Uterus (tissue), 3 donors: ENCODE measurements at regions not wholly inside any gene's neighbourhood (a gene's known extent, or its start where the extent isn't known, plus 50 kb on each side); places are given as distances from the start of the nearest gene placed in this dataset.

Source experiments
- DNase-seq, 2 donors: peaks; one replicate each; pipeline ENCODE4 v3.0.0-alpha.2; 2019 to 2020
- H3K27ac ChIP-seq, 2 donors: fragments of 200-600 bp; sonication (generic); 1 replicate in 1 of 2; 2 replicates in 1 of 2; pipeline ENCODE4 v1.5.1; 2016 to 2018
- H3K27me3 ChIP-seq, 2 donors: fragments of 200-600 bp; sonication (generic); one replicate each; pipeline ENCODE4 v1.5.1; 2018 to 2019; ENCODE audit warnings: control low read depth in 1 of 2
- H3K36me3 ChIP-seq, 2 donors: fragments of 200-600 bp; sonication (generic); one replicate each; pipeline ENCODE4 v1.5.1; 2019; ENCODE audit warnings: control low read depth in 1 of 2
- H3K4me1 ChIP-seq, 2 donors: fragments of 200-600 bp; sonication (generic); one replicate each; pipeline ENCODE4 v1.5.1; 2018 to 2019; ENCODE audit warnings: control low read depth in 1 of 2
- H3K4me3 ChIP-seq, 2 donors: fragments of 200-600 bp; sonication (generic); 1 replicate in 1 of 2; 2 replicates in 1 of 2; pipeline ENCODE4 v1.5.1; 2018 to 2019; ENCODE audit warnings: mild to moderate bottlenecking in 1 of 2
- H3K9me3 ChIP-seq, 2 donors: fragments of 200-600 bp; sonication (generic); one replicate each; pipeline ENCODE4 v1.5.1; 2019; ENCODE audit warnings: control low read depth in 1 of 2
- POLR2A ChIP-seq, 2 donors: fragments of 450-650 bp; IDR thresholded peaks; one replicate each; pipeline ENCODE4 v1.6.1; 2016; ENCODE audit warnings: antibody characterized with exemption in 2 of 2, mild to moderate bottlenecking in 1 of 2, moderate library complexity in 1 of 2
- intact Hi-C: fragments of 100-400 bp; cut with DNase I; formaldehyde crosslinking; loops from one replicate; pipeline ENCODE4 v1.15.1; 2023; ENCODE audit warnings: low total_unique reads
- TF ChIP-seq, protein P1 (sequence below), 4 experiments: fragments of 200-600 bp in 2 of 4; fragments of 450-650 bp in 2 of 4; sonication (generic) in 2 of 4; IDR thresholded peaks; one replicate each; pipeline ENCODE4 v1.5.1; 2016 to 2019; ENCODE audit warnings: antibody characterized with exemption in 4 of 4, mild to moderate bottlenecking in 2 of 4, moderate library complexity in 1 of 4
- donor health status: DM: yes; HTN: yes; CAD: no.

DNA sequence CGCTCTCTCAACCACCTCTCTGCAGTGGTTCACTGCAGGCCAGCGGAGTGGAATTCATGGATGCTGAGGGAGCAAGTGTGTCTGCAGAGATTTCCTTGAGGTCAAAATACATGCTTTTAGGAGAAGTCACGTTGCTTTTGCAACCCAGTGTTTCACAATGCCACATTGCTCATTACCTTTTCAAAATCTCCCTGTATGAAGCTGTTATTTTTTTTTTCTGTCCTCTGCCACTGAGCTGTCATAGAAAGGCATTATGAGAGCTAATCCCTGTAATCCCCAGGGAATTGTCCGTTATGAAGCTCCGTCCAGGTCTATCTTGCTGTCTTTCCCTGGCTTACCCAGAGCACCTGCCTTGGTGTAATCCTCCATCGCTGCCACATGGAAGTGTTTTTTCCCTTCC is 60.5 kb upstream of the SLC22A23 start:
- DNase-seq = no peak
- intact Hi-C loops = no loop called here
- no peak overlapping the region for H3K4me3 ChIP-seq
- no peak overlapping the region for H3K27ac ChIP-seq
- H3K9me3 ChIP-seq = no peaks in the 10 kb centered on the region
- H3K27me3 ChIP-seq = no peaks in the 10 kb centered on the region
- no peaks in the 10 kb centered on the region for H3K4me1 ChIP-seq
- no peak for TF ChIP-seq POLR2A (IDR thresholded peaks at IDR 0.05)
- TF ChIP-seq, protein P1, sequence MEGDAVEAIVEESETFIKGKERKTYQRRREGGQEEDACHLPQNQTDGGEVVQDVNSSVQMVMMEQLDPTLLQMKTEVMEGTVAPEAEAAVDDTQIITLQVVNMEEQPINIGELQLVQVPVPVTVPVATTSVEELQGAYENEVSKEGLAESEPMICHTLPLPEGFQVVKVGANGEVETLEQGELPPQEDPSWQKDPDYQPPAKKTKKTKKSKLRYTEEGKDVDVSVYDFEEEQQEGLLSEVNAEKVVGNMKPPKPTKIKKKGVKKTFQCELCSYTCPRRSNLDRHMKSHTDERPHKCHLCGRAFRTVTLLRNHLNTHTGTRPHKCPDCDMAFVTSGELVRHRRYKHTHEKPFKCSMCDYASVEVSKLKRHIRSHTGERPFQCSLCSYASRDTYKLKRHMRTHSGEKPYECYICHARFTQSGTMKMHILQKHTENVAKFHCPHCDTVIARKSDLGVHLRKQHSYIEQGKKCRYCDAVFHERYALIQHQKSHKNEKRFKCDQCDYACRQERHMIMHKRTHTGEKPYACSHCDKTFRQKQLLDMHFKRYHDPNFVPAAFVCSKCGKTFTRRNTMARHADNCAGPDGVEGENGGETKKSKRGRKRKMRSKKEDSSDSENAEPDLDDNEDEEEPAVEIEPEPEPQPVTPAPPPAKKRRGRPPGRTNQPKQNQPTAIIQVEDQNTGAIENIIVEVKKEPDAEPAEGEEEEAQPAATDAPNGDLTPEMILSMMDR (IDR thresholded peaks at IDR 0.05) = no peak
- H3K36me3 ChIP-seq = no peaks in the 10 kb centered on the region

DNA sequence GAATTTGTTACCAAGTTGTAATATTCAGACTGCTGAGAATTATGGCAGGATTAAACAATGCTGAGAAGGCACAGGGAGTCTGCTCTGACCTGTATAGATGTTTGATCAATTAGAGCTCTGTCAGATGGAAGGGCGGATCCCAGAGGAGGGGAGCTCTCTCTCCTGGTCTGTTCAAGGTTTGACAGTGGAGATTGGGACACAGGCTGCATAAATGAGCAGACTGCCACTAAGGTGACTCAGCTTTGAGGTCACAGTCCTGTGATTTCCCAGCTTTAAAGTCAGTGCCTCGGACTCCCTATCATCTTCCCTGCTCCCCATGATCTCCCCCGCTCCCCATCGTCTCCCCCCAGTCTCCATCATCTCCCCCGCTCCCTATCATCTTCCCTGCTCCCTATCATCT is 59.2 kb upstream of the SLC22A23 start:
- DNase-seq = no peak
- no peak overlapping the region for H3K4me3 ChIP-seq
- no peaks in the 10 kb centered on the region for H3K9me3 ChIP-seq
- no peaks in the 10 kb centered on the region for H3K36me3 ChIP-seq
- TF ChIP-seq, protein P1 (IDR thresholded peaks at IDR 0.05) = no peak
- TF ChIP-seq POLR2A (IDR thresholded peaks at IDR 0.05) = no peak
- H3K4me1 ChIP-seq = no peaks in the 10 kb centered on the region
- H3K27me3 ChIP-seq = no peaks in the 10 kb centered on the region
- no peak overlapping the region for H3K27ac ChIP-seq
- intact Hi-C loops = no loop called here

DNA sequence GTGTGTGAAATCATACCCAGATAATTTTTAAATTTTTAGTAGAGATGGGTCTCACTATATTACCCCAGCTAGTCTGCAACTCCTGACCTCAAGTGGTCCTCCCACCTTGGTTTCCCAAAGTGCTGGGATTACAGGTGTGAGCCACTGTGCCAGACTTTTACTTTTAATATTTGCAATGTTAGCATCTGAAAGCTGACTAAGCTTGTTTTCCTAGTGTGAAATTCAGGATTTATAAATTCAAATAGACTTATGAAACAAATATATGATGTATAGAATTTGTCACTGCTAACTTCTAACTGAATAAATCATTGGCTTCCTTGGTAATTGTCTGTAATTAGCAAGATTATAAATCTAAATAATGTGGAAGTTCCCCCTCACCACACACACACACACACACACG is 58.8 kb upstream of the SLC22A23 start:
- no peak for TF ChIP-seq POLR2A (IDR thresholded peaks at IDR 0.05)
- TF ChIP-seq, protein P1 (IDR thresholded peaks at IDR 0.05) = no peak
- H3K27me3 ChIP-seq = no peaks in the 10 kb centered on the region
- no peaks in the 10 kb centered on the region for H3K4me1 ChIP-seq
- intact Hi-C loops = no loop called here
- H3K4me3 ChIP-seq = no peak overlapping the region
- H3K27ac ChIP-seq = no peak overlapping the region
- no peaks in the 10 kb centered on the region for H3K36me3 ChIP-seq
- DNase-seq = no peak
- no peaks in the 10 kb centered on the region for H3K9me3 ChIP-seq

DNA sequence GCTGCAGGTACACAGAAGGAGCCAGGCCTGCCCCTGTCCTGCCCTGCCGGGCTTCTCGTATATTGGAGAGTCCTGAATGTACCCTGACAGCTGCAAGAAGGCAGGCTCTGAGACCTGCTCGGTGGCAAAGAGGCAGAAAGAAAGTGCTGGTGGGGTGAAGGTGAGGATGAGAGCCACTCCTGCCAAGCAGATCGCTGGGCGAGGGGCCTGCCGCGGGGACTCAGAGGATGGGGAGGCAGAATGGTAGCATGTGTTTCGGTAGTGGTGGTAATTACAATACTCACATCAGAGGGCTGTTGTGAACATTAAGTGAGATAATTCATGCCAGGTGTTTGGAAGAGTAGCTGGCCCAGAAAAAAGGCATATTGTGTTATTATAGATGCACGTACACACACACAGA is 56.6 kb upstream of the SLC22A23 start:
- no peak overlapping the region for H3K4me3 ChIP-seq
- H3K9me3 ChIP-seq = no peaks in the 10 kb centered on the region
- no peaks in the 10 kb centered on the region for H3K4me1 ChIP-seq
- intact Hi-C loops = no loop called here
- no peaks in the 10 kb centered on the region for H3K27me3 ChIP-seq
- no peak for DNase-seq
- no peak for TF ChIP-seq POLR2A (IDR thresholded peaks at IDR 0.05)
- TF ChIP-seq, protein P1 (IDR thresholded peaks at IDR 0.05) = no peak
- no peaks in the 10 kb centered on the region for H3K36me3 ChIP-seq
- no peak overlapping the region for H3K27ac ChIP-seq

DNA sequence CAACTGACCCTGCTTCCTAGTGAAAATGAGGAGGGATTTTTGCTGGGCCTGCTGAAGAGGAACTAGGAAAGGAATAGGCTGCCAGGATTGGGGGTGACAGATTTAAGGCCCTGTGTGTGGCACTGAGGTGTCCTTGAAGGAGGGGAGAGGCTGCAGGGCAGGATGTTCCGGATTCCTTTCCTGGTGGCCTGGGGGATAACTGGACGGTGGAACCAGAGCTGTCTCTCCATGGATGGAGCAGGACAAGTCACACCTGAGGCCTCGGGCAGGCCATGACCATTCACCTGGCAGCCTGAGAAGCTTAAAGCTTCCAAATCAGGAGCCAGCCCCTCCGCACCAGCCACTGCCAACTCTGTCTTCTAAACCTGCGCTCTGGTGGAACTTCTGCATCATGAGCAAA is 56.0 kb upstream of the SLC22A23 start:
- H3K9me3 ChIP-seq = no peaks in the 10 kb centered on the region
- no peak for DNase-seq
- H3K4me1 ChIP-seq = no peaks in the 10 kb centered on the region
- intact Hi-C loops = no loop called here
- H3K27me3 ChIP-seq = no peaks in the 10 kb centered on the region
- TF ChIP-seq, protein P1 (IDR thresholded peaks at IDR 0.05) = no peak
- TF ChIP-seq POLR2A (IDR thresholded peaks at IDR 0.05) = no peak
- no peak overlapping the region for H3K27ac ChIP-seq
- no peaks in the 10 kb centered on the region for H3K36me3 ChIP-seq
- H3K4me3 ChIP-seq = no peak overlapping the region
